Amniotic epithelial cell (primary cell): ENCODE measurements at regions not wholly inside any gene's neighbourhood (a gene's known extent, or its start where the extent isn't known, plus 50 kb on each side); places are given as distances from the start of the nearest gene placed in this dataset.
"Not testable (repeated sequence)": the region's sequence is repeated elsewhere in the genome, so short reads cannot be mapped to it uniquely, and the experiment has no call there.

Experiments
- DNase-seq: peaks from one replicate; pipeline ENCODE4 v3.0.0-alpha.2; 2010; ENCODE audit warnings: low read depth

GRCh38 chr5:51559921-51560658 is 176.8 kb downstream of the ISL1 start:
- no peak for DNase-seq

DNA sequence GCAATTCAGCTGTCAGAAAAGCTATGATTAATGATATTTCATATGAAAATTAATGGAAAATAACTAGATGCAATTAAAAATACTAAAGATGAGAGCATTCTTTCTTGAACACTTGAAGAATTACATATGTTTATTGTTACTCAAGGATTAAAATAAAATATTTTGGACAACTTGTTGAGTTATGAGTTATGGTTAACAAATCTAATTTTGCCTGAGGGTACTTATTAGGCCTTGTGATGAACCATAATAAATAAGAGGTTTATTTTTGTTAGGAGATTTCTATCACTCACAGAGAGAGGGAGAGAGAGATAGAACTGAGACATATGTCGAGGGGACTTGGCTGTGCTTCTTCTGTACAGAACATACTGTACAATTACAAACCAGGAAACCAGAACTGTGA is 183.7 kb downstream of the ISL1 start:
- no peak for DNase-seq

- DNase-seq = peak; percentile 86
These were observed 184.4 kb downstream of the ISL1 start for GRCh38 chr5:51567636-51568035.

- DNase-seq = no peak
These were observed 190.6 kb downstream of the ISL1 start for GRCh38 chr5:51573835-51574234.

GRCh38 chr5:51582871-51583394 is 199.7 kb downstream of the ISL1 start:
- no peak for DNase-seq

- DNase-seq = peak; percentile 17
These were observed 214.8 kb downstream of the ISL1 start for GRCh38 chr5:51598026-51598425.

DNA sequence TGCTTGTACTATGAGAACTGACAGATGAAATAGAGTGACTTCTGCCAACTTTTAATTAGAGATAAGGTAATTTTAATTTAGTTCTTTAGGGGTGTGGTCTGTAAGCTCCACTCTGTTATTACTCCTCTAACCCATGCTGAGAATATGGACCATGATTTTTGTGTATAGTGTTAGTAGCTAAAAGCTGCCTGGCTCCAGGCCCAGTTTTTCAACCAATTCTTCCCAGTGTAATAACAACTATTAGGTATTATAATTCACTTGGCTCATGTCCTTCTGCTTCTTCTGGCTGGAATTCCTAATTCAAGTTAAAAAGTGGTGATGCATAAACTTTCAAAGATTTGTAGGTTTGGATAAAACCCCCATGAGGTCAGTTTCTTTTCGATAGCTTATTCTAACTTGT is 216.3 kb downstream of the ISL1 start:
- no peak for DNase-seq

GRCh38 chr5:51604324-51604723 is 221.1 kb downstream of the ISL1 start:
- no peak for DNase-seq

DNA sequence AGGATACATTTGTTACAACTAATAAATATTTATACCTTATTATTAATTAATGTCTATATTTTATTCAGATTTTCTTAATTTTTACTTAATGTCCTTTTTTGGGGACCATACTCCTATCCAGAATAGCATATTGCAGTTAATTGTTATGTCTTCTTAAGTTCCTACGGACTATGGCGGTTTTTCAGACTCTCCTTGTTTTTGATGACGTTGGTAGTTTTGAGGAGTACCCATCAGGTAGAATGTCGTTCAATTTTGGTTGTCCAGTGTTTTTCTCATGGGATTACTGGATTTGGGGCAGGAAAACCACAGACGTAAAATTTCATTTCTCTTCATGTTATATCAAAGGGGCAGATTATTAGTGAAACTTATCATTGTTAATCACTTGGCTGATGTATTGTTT is 223.7 kb downstream of the ISL1 start:
- DNase-seq = no peak

GRCh38 chr5:51618234-51618633 is 235.0 kb downstream of the ISL1 start:
- no peak for DNase-seq

DNA sequence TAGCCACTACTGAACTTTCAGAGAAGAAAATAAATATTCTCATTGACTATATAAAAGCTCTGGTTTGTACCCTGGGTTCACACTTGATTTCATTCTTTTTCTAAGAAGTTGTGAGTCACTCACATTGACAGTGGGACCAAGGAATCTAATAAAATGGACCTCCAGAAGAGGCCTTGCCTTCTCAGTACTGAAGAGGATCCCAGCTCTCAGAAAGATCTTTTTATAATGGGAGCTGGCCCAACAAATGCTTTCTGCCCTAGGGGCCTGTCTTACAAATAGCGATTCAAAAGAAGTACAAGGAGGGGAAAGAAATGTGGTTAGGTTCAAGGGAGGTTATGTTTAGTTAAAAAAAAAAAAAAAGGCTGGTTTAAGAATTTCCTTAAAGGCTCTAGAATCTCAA is 237.9 kb downstream of the ISL1 start:
- no peak for DNase-seq

GRCh38 chr5:51622161-51622790 is 239.0 kb downstream of the ISL1 start:
- no peak for DNase-seq

DNA sequence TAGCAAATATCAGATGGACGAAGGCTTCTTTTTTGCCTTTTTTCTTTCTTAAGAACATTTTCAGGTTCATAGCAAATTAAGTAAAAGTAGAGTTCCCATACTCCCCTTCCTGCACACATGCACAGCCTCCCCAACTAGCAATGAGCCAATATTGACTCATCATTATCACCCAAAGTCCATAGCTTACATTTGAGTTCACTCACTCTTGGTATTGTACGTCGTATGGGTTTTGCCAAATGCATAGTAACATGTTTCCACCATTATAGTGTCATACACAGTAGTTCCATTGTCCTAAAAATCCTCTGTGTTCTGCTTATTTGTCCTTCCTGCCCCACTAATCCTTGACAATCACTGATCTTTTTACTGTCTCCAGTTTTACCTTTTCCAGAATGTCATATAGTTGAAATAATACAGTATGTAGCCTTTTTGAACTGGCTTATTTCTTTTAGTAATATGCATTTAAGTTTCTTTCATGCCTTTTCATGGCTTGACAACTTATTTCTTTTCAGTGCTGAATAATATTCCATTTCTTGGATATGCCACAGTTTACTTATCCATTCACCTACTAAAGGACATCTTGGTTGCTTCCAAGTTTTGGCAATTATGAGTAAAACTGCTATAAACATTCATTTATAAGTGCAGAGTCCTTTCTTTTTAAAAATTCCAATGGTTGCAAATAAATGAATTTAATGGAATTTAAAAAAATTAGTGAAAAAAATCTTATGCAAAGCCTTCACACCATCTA is 242.1 kb downstream of the ISL1 start:
- no peak for DNase-seq

DNA sequence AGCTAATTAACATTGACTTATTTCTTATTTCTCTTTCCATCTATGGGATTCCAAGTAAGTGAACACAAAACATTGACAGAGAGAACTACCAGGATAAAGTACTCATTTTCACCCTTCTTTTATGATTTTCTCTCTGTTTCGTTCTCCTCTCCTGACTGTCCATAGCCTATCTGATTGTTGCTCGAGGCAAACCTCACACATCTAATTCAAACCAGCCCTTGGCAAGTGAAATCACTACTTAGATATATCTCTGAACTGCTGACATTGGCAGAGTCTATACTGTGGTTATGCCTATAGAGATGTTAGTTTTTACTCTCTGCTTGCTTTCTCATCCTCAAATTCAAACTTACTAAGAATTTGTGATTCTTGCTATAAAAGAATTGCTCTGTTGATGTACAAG is 248.8 kb downstream of the ISL1 start:
- no peak for DNase-seq

- DNase-seq = no peak
These were observed 249.5 kb downstream of the ISL1 start for GRCh38 chr5:51632793-51633192.

DNA sequence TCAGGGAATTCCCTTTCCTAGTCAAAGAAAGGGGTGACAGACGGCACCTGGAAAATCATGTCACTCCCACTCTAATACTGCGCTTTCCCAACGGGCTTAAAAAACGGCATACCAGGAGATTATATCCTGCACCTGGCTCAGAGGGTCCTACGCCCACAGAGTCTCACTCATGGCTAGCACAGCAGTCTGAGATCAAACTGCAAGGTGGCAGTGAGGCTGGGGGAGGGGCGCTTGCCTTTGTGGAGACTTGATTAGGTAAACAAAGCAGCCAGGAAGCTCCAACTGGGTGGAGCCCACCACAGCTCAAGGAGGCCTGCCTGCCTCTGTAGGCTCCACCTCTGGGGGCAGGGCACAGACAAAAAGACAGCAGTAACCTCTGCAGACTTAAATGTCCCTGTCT is 253.7 kb downstream of the ISL1 start:
- not testable (repeated sequence) for DNase-seq

GRCh38 chr5:51644976-51645375 is 261.7 kb downstream of the ISL1 start:
- no peak for DNase-seq

- no peak for DNase-seq
These were observed 263.2 kb downstream of the ISL1 start for GRCh38 chr5:51646482-51646881.

- DNase-seq = no peak
These were observed 267.6 kb downstream of the ISL1 start for GRCh38 chr5:51650824-51651223.

DNA sequence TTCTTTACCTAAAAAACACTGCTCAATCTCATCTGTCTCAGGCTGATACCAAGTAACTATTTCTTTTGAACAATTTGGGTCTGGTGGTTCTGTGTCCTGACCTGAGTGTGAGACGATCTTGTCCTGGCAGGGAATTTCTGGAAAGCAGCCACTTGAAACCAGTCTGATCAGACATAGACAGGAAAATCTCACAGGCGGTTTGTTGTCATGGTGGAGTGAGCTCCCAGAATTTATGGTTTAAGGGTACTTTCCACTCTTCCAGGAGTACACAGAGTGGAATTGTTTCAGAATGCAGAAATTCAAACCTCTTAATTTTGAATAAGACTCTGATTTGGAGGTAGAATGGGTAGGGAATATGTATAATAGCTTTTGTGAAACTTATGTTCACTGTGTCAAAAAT is 268.2 kb downstream of the ISL1 start:
- DNase-seq = no peak

DNA sequence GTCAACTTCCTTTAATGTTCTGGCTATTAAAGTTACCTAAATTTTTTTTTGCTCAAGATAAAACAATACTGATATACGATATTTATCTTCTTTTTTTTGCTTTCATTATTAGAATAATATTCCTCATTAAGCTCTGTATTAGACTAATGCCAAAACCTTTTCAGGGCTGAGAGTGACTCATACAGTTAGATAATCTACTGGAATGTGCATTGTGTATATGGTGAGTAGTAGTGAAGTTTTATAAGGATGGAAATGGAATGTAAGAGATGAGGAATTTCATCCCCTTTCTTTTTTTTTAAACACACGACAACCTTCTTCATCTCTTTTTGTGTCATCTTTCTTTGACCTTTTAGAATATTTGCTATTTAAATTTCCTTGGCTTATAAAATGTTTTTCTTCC is 268.6 kb downstream of the ISL1 start:
- peak; percentile 59 for DNase-seq

GRCh38 chr5:51652980-51653379 is 269.7 kb downstream of the ISL1 start:
- DNase-seq = peak; percentile 2
